ENCODE measurements at regions not wholly inside any gene's neighbourhood (a gene's known extent, or its start where the extent isn't known, plus 50 kb on each side); places are given as distances from the start of the nearest gene placed in this dataset.

DNA sequence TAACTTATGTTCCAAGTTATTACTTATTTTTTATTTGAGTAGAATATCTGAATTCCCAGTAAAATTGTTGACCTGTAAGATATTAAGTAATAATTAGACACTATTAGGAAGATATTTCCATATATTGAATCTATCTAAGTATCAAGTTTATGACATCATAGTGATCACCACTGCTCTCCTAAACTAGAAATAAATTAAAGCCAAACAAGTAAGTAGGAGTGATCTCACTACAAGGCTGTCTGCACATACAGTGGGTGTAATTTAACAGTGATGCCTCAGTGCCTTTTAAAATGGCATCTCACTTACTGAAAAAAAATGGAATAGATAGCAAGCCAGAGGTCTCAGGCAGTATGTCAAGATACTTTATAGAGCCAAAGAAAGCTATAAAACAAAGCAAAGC, 789.6 kb downstream of the KCTD16 start:
- TF ChIP-seq FOXP2 (optimal IDR thresholded peaks at IDR 0.05; ENCODE audit: borderline replicate concordance, extremely low read depth, extremely low read length, insufficient read depth) (no peak), SIN3A (IDR thresholded peaks at IDR 0.05; ENCODE audit: borderline replicate concordance, insufficient read depth, low read length) (no peak), TAF1 (IDR thresholded peaks at IDR 0.05; ENCODE audit: borderline replicate concordance, insufficient read depth, low read length) (no peak), POLR2AphosphoS5 (IDR thresholded peaks at IDR 0.05; ENCODE audit: low read depth, low read length) (no peak)
- TF ChIP-seq, protein P1, sequence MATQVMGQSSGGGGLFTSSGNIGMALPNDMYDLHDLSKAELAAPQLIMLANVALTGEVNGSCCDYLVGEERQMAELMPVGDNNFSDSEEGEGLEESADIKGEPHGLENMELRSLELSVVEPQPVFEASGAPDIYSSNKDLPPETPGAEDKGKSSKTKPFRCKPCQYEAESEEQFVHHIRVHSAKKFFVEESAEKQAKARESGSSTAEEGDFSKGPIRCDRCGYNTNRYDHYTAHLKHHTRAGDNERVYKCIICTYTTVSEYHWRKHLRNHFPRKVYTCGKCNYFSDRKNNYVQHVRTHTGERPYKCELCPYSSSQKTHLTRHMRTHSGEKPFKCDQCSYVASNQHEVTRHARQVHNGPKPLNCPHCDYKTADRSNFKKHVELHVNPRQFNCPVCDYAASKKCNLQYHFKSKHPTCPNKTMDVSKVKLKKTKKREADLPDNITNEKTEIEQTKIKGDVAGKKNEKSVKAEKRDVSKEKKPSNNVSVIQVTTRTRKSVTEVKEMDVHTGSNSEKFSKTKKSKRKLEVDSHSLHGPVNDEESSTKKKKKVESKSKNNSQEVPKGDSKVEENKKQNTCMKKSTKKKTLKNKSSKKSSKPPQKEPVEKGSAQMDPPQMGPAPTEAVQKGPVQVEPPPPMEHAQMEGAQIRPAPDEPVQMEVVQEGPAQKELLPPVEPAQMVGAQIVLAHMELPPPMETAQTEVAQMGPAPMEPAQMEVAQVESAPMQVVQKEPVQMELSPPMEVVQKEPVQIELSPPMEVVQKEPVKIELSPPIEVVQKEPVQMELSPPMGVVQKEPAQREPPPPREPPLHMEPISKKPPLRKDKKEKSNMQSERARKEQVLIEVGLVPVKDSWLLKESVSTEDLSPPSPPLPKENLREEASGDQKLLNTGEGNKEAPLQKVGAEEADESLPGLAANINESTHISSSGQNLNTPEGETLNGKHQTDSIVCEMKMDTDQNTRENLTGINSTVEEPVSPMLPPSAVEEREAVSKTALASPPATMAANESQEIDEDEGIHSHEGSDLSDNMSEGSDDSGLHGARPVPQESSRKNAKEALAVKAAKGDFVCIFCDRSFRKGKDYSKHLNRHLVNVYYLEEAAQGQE (IDR thresholded peaks at IDR 0.05; ENCODE audit: insufficient read depth in 1 of 2, low read depth in 2 of 2, low read length in 2 of 2) = no peak

DNA sequence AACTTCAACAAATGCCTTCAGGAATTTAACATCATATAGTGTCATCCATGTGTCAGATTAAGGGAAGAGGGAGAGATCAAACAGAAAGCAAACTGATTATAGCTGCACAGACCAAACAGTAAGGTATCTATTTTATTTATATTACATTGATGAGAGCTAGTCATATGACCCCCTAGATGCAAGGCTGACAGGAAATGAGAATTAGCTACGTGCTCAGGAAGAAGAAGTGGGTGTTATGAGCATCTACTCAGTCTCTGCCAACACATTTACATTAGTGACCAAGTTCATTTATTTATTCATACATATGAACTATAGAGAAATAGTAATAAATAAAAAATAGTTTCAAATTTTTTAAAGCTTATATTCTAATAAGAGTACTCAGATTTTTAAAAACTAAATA, 787.3 kb downstream of the KCTD16 start:
- TF ChIP-seq SIN3A (IDR thresholded peaks at IDR 0.05; ENCODE audit: borderline replicate concordance, insufficient read depth, low read length) = no peak
- TF ChIP-seq TAF1 (IDR thresholded peaks at IDR 0.05; ENCODE audit: borderline replicate concordance, insufficient read depth, low read length) = no peak
- no peak for TF ChIP-seq FOXP2 (optimal IDR thresholded peaks at IDR 0.05; ENCODE audit: borderline replicate concordance, extremely low read depth, extremely low read length, insufficient read depth)
- TF ChIP-seq, protein P1 (IDR thresholded peaks at IDR 0.05; ENCODE audit: insufficient read depth in 1 of 2, low read depth in 2 of 2, low read length in 2 of 2) = no peak
- TF ChIP-seq POLR2AphosphoS5 (IDR thresholded peaks at IDR 0.05; ENCODE audit: low read depth, low read length) = no peak

DNA sequence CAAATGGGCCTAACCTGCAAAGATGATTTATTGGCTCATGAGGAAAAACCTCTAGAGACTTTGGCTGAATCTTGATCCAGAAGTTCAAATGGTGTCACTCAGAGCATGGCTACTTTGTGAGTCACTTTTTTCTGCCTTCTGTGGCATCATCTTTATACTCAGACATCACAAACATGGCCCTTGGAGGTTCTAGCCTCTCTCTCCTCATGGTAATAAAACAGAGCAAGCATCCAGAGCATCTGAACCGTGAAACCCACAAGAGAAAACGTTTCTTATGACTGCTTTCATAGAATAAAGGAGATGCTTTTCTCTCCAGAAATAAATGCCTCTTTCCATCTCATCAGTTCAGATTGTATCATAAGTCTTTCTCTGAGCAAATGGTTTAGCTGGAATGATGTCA, 780.3 kb downstream of the KCTD16 start:
- TF ChIP-seq SIN3A (IDR thresholded peaks at IDR 0.05; ENCODE audit: borderline replicate concordance, insufficient read depth, low read length) (no peak), POLR2AphosphoS5 (IDR thresholded peaks at IDR 0.05; ENCODE audit: low read depth, low read length) (no peak)

DNA sequence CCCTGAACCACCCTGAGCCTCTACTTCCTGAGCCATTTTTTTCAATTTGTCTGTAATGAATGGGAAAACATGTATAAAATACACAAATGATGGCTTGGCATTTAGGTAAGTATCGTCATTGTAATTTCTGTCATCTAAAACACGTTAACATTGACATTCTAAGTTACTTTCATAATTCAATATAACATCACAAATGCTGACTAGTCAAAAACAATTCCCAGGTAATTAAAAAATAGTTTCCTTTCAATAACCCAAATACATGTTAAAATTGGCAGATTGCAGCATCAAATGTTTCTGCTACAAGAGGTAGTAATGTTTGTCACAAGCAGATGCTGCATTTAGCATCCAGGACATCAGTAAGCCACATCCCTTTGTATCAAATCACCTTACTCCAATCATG, 776.4 kb downstream of the KCTD16 start:
- TF ChIP-seq, protein P1 (IDR thresholded peaks at IDR 0.05; ENCODE audit: insufficient read depth in 1 of 2, low read depth in 2 of 2, low read length in 2 of 2) = no peak
- TF ChIP-seq FOXP2 (optimal IDR thresholded peaks at IDR 0.05; ENCODE audit: borderline replicate concordance, extremely low read depth, extremely low read length, insufficient read depth) (no peak), SIN3A (IDR thresholded peaks at IDR 0.05; ENCODE audit: borderline replicate concordance, insufficient read depth, low read length) (no peak), TAF1 (IDR thresholded peaks at IDR 0.05; ENCODE audit: borderline replicate concordance, insufficient read depth, low read length) (no peak), POLR2AphosphoS5 (IDR thresholded peaks at IDR 0.05; ENCODE audit: low read depth, low read length) (no peak)

DNA sequence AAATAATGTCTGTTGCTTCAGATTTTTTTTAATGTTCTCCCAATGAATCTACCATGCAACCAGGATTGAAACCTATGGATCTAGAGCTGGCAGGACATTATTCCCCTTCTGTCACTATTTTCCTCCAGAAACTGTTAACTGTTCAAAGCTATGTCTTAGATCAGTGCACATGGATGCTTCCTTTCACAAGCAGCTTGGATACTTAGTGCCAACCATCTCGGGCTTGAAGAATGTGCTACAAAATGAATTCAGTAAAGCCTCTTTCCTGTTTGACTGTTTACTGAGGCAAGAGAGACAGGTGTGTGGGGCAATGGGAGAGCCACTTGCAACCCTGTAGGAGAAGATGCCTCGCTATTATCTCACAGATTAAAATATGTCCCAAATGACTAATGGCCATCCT, 774.8 kb downstream of the KCTD16 start:
- TF ChIP-seq, protein P1 (IDR thresholded peaks at IDR 0.05; ENCODE audit: insufficient read depth in 1 of 2, low read depth in 2 of 2, low read length in 2 of 2) = no peak
- TF ChIP-seq TAF1 (IDR thresholded peaks at IDR 0.05; ENCODE audit: borderline replicate concordance, insufficient read depth, low read length) = no peak
- TF ChIP-seq FOXP2 (optimal IDR thresholded peaks at IDR 0.05; ENCODE audit: borderline replicate concordance, extremely low read depth, extremely low read length, insufficient read depth) = no peak
- TF ChIP-seq POLR2AphosphoS5 (IDR thresholded peaks at IDR 0.05; ENCODE audit: low read depth, low read length) = no peak
- no peak for TF ChIP-seq SIN3A (IDR thresholded peaks at IDR 0.05; ENCODE audit: borderline replicate concordance, insufficient read depth, low read length)
